Neural progenitor cell (in vitro differentiated cells): ENCODE measurements at regions not wholly inside any gene's neighbourhood (a gene's known extent, or its start where the extent isn't known, plus 50 kb on each side); places are given as distances from the start of the nearest gene placed in this dataset.

ENCODE experiments used
- EZH2 ChIP-seq: fragments of 200-600 bp; sonication (generic); IDR thresholded peaks from 2 replicates; pipeline ENCODE4 v1.6.1; 2017; ENCODE audit warnings: antibody characterized with exemption, mild to moderate bottlenecking, moderate library complexity
- TF ChIP-seq, protein P1 (sequence below): fragments of 200-600 bp; sonication (generic); IDR thresholded peaks from 2 replicates; pipeline ENCODE4 v1.5.1; 2017; ENCODE audit warnings: antibody characterized with exemption, mild to moderate bottlenecking

DNA sequence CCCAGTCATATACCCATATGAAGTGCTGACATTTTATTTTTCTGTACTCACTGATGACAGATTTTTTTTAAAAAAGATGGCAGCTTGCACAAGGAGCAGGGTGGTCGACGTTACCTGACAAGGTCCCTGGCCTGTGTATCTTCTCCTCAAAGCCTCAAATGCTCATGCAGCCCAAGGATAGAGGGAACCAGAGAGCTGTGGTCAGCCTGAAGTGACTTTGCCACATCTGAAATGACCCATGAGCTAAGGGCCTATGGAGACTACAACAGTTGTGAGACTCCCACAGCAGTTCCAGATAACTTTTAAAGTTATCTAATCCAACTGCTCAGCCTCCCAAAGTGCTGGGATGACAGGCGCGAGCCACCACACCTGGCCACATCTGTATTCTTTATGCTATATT is 131.1 kb downstream of the GLUL start:
- TF ChIP-seq, protein P1, sequence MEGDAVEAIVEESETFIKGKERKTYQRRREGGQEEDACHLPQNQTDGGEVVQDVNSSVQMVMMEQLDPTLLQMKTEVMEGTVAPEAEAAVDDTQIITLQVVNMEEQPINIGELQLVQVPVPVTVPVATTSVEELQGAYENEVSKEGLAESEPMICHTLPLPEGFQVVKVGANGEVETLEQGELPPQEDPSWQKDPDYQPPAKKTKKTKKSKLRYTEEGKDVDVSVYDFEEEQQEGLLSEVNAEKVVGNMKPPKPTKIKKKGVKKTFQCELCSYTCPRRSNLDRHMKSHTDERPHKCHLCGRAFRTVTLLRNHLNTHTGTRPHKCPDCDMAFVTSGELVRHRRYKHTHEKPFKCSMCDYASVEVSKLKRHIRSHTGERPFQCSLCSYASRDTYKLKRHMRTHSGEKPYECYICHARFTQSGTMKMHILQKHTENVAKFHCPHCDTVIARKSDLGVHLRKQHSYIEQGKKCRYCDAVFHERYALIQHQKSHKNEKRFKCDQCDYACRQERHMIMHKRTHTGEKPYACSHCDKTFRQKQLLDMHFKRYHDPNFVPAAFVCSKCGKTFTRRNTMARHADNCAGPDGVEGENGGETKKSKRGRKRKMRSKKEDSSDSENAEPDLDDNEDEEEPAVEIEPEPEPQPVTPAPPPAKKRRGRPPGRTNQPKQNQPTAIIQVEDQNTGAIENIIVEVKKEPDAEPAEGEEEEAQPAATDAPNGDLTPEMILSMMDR: no peak
- no peak for TF ChIP-seq EZH2
